SHP77 (cell line): ENCODE measurements at regions not wholly inside any gene's neighbourhood (a gene's known extent, or its start where the extent isn't known, plus 50 kb on each side); places are given as distances from the start of the nearest gene placed in this dataset.

ENCODE experiments used
- DNase-seq, 2 experiments: peaks; one replicate each; lab custom pipeline; 2025; lab: John Stamatoyannopoulos, UW

- DNase-seq, result no peak
These were observed 337.9 kb upstream of the ACVR2A start for GRCh38 chr2:147506889-147507288.

- DNase-seq, result no peak
These were observed 342.0 kb upstream of the ACVR2A start for GRCh38 chr2:147502711-147503290.

- no peak for DNase-seq
These were observed 342.9 kb upstream of the ACVR2A start for GRCh38 chr2:147501968-147502367.

- DNase-seq, result no peak
These were observed 343.9 kb upstream of the ACVR2A start for GRCh38 chr2:147500819-147501395.

- DNase-seq, result no peak
These were observed 344.6 kb upstream of the ACVR2A start for GRCh38 chr2:147500229-147500628.

- no peak for DNase-seq
These were observed 345.0 kb upstream of the ACVR2A start for GRCh38 chr2:147499785-147500184.

GRCh38 chr2:147495734-147496133, 349.1 kb upstream of the ACVR2A start:
- DNase-seq, result no peak

- no peak for DNase-seq
These were observed 352.4 kb upstream of the ACVR2A start for GRCh38 chr2:147492471-147492870.

- no peak for DNase-seq
These were observed 353.3 kb upstream of the ACVR2A start for GRCh38 chr2:147491506-147491905.

GRCh38 chr2:147490401-147491261, 354.2 kb upstream of the ACVR2A start:
- no peak for DNase-seq

- no peak for DNase-seq
These were observed 356.4 kb upstream of the ACVR2A start for GRCh38 chr2:147488472-147488871.

GRCh38 chr2:147487978-147488289, 356.9 kb upstream of the ACVR2A start:
- no peak for DNase-seq

- DNase-seq, result no peak
These were observed 357.4 kb upstream of the ACVR2A start for GRCh38 chr2:147487286-147487977.

GRCh38 chr2:147485210-147485851, 359.5 kb upstream of the ACVR2A start:
- no peak for DNase-seq

GRCh38 chr2:147483911-147484310, 360.9 kb upstream of the ACVR2A start:
- no peak for DNase-seq

GRCh38 chr2:147482916-147483669, 361.7 kb upstream of the ACVR2A start:
- DNase-seq, result no peak

GRCh38 chr2:147482111-147482895, 362.5 kb upstream of the ACVR2A start:
- no peak for DNase-seq

- no peak for DNase-seq
These were observed 365.5 kb upstream of the ACVR2A start for GRCh38 chr2:147479358-147479757.

- no peak for DNase-seq
These were observed 371.8 kb upstream of the ACVR2A start for GRCh38 chr2:147473075-147473474.

- no peak for DNase-seq
These were observed 373.7 kb upstream of the ACVR2A start for GRCh38 chr2:147471126-147471525.

GRCh38 chr2:147469471-147469870, 375.4 kb upstream of the ACVR2A start:
- DNase-seq, result no peak
